Stomach (tissue), 8 donors: ENCODE measurements at regions not wholly inside any gene's neighbourhood (a gene's known extent, or its start where the extent isn't known, plus 50 kb on each side); places are given as distances from the start of the nearest gene placed in this dataset.
"Not testable (repeated sequence)": the region's sequence is repeated elsewhere in the genome, so short reads cannot be mapped to it uniquely, and the experiment has no call there.

Experiments
- DNase-seq, 2 donors: peaks; one replicate each; pipeline versions ENCODE4 v3.0.0 to v3.0.0-alpha.2; 2013 to 2019
- H3K27ac ChIP-seq, 5 donors: fragments of 200-600 bp in 4 of 5; sonication (generic) in 4 of 5; one replicate each; pipeline ENCODE4 v1.5.1; 2013 to 2019; ENCODE audit warnings: mild to moderate bottlenecking in 1 of 5, moderate library complexity in 1 of 5
- H3K27me3 ChIP-seq, 3 donors: fragments of 200-600 bp; sonication (generic); one replicate each; pipeline ENCODE4 v1.5.1; 2017 to 2019; ENCODE audit warnings: mixed run types in 1 of 3
- H3K36me3 ChIP-seq, 4 donors: fragments of 200-600 bp; sonication (generic); 1 replicate in 3 of 4; 2 replicates in 1 of 4; pipeline ENCODE4 v1.5.1; 2016 to 2019
- H3K4me1 ChIP-seq, 4 donors: fragments of 200-600 bp; sonication (generic); one replicate each; pipeline ENCODE4 v1.5.1; 2016 to 2019
- H3K4me3 ChIP-seq, 4 donors: fragments of 200-600 bp; sonication (generic) in 3 of 4; one replicate each; pipeline ENCODE4 v1.5.1; 2016 to 2019; ENCODE audit warnings: mild to moderate bottlenecking in 1 of 4
- H3K9me3 ChIP-seq, 4 donors: fragments of 200-600 bp; sonication (generic); one replicate each; pipeline ENCODE4 v1.5.1; 2016 to 2019
- CTCF ChIP-seq, 7 experiments: fragments of 450-650 bp in 4 of 7; fragments of 200-600 bp in 3 of 7; sonication (generic) in 3 of 7; IDR thresholded peaks; one replicate each; pipeline ENCODE4 v1.5.1; 2016 to 2019; ENCODE audit warnings: antibody characterized with exemption in 7 of 7, control low read depth in 2 of 7, mild to moderate bottlenecking in 1 of 7
- EP300 ChIP-seq: sonication (generic); formaldehyde crosslinking; IDR thresholded peaks from one replicate; pipeline ENCODE4 v1.6.1; 2017; ENCODE audit warnings: antibody characterized with exemption
- POLR2A ChIP-seq, 4 donors: fragments of 450-650 bp; IDR thresholded peaks; one replicate each; pipeline ENCODE4 v1.6.1; 2016; ENCODE audit warnings: antibody characterized with exemption in 4 of 4, control low read depth in 2 of 4, mild to moderate bottlenecking in 1 of 4, moderate library complexity in 1 of 4
- POLR2AphosphoS5 ChIP-seq, 3 donors: sonication (generic); formaldehyde crosslinking; IDR thresholded peaks; one replicate each; pipeline ENCODE4 v1.6.1; 2016; ENCODE audit warnings: antibody characterized with exemption in 3 of 3
- WGBS, 5 donors: extraction: QIAGEN DNeasy Blood & Tissue Kit in 3 of 5; methylation state at CpG; one replicate each; pipeline versions ENCODE4 v1.1.5 to v1.1.7; 2013 to 2018; 5-methylcytosine and 5-hydroxymethylcytosine counted together
- intact Hi-C: fragments of 100-400 bp; cut with DNase I; formaldehyde crosslinking; loops from one replicate; pipeline ENCODE4 v1.15.1; 2023; ENCODE audit warnings: low total_unique reads
- donor health status: healthy with polysubstance abuse.
- donor health status: Bipolar disorder and iron deficiency.
- donor health status: healthy.

DNA sequence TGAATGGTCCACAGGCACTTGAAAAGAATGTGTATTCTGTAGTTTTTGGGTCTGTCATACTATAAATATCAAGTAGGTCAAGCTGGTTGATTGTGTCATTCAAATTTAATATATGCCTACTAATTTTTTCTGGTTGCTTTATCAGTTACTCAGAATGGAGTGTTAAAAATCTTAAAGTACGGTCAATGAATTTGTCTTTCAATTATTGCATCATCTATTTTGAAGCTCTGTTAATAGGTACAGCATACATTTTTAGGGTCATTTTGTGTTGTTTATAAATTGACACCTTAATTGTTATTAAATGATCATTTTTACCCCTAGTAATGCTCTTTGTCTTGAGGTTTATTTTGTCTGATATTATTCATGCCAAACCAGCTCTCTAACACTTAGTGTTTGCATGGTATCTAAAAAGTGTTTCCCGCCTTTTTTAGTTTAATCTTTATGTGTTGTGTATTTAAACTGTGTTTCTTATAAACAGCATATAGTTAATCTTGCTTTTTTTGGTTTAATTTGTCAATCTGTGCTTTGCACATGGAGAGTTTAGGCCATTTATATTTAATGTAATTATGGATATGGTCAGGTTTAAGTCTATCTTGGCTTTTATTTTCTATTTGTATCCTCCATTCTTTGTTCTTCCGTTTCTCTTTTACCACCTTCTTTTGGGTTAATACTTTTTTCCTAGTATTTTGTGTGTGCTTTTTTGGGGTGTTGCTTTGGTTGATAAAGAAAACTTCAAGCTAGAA, 204.9 kb upstream of the EEF2KMT start:
- WGBS, 5 donors = 61 to 91% (median 84%) methylated on average over 3 of the region's 3 CpGs
- no peaks in the 10 kb centered on the region for H3K36me3 ChIP-seq
- intact Hi-C loops = no loop called here

GRCh38 chr16:5298202-5298601, 200.6 kb upstream of the EEF2KMT start:
- no peak overlapping the region for H3K4me3 ChIP-seq
- 40 to 91% (median 85%) methylated on average over 2 to 3 of the region's 3 CpGs for WGBS, 5 donors
- H3K27me3 ChIP-seq = peaks cover 0 to 4% (median 0%) of the 10 kb centered on the region in 3 donors
- intact Hi-C loops = no loop called here
- no peak for TF ChIP-seq POLR2AphosphoS5 (IDR thresholded peaks at IDR 0.05)
- no peak for TF ChIP-seq CTCF (IDR thresholded peaks at IDR 0.05)
- H3K27ac ChIP-seq = no peak overlapping the region
- H3K4me1 ChIP-seq = no peaks in the 10 kb centered on the region
- H3K36me3 ChIP-seq = no peaks in the 10 kb centered on the region
- DNase-seq = no peak
- H3K9me3 ChIP-seq = peaks cover 0 to 24% (median 15%) of the 10 kb centered on the region in 4 donors

More for the DNA sequence above, 204.9 kb upstream of the EEF2KMT start:
- Histone ChIP-seq H3K27me3 (no peaks in the 10 kb centered on the region), H3K4me1 (no peaks in the 10 kb centered on the region), H3K9me3 (peaks cover 0 to 36% (median 25%) of the 10 kb centered on the region in 4 donors), H3K27ac (no peak overlapping the region), H3K4me3 (no peak overlapping the region)
- no peak for DNase-seq
- TF ChIP-seq POLR2A (IDR thresholded peaks at IDR 0.05) (no peak), EP300 (no peak), POLR2AphosphoS5 (IDR thresholded peaks at IDR 0.05) (no peak), CTCF (IDR thresholded peaks at IDR 0.05) (no peak)

DNA sequence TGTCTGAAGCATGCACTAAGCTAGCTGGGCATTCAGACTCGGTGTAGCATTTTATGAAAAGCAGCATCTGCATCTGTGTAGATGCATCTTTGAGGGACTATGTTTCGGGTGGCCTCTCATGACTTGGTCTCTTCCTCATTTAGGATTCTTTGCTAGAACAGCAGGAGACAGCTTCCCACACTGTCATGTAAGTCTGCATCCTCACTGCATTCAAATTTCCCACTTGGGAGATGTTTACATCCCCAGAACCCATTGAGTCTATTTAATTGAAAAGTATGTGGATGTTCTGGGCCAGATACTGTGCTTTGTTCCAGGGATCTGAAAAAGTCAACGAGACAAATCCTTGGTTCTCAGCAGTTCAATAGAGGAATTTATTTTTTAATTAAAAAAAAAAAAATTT, 198.6 kb upstream of the EEF2KMT start:
- Histone ChIP-seq H3K4me3 (no peak overlapping the region), H3K36me3 (no peaks in the 10 kb centered on the region), H3K27me3 (peaks cover 0 to 4% (median 0%) of the 10 kb centered on the region in 3 donors), H3K9me3 (peaks cover 0 to 4% (median 1%) of the 10 kb centered on the region in 4 donors), H3K27ac (no peak overlapping the region), H3K4me1 (no peaks in the 10 kb centered on the region)
- WGBS, 5 donors = 54 to 70% (median 61%) methylated on average over 3 of the region's 3 CpGs
- DNase-seq = no peak
- intact Hi-C loops = no loop called here
- TF ChIP-seq EP300 (no peak), POLR2AphosphoS5 (IDR thresholded peaks at IDR 0.05) (no peak), POLR2A (IDR thresholded peaks at IDR 0.05) (no peak), CTCF (IDR thresholded peaks at IDR 0.05) (no peak)

DNA sequence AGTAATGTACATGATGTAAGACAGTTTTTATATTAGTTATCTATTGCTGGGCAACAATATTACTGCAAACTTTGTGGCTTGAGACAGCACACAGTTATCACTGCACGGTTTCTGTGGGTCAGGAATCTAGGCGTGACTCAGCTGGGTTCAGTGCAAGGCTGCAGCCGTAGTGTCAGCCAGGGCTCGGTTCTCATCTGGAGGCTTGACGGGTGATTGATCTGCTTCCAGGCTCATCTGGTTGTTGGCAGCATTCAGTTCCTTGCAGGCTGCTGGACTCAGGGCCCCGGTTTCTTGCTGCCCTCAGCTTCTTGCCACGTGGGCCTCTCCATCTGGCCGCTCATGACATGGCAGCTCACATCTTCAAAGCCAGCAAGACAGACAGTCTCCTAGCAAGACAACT, 197.7 kb upstream of the EEF2KMT start:
- H3K9me3 ChIP-seq, H3K36me3 ChIP-seq, H3K4me3 ChIP-seq, DNase-seq, H3K4me1 ChIP-seq, H3K27ac ChIP-seq, intact Hi-C loops, H3K27me3 ChIP-seq: not testable (repeated sequence)
- 43 to 60% (median 53%) methylated on average over 8 of the region's 8 CpGs for WGBS, 5 donors

DNA sequence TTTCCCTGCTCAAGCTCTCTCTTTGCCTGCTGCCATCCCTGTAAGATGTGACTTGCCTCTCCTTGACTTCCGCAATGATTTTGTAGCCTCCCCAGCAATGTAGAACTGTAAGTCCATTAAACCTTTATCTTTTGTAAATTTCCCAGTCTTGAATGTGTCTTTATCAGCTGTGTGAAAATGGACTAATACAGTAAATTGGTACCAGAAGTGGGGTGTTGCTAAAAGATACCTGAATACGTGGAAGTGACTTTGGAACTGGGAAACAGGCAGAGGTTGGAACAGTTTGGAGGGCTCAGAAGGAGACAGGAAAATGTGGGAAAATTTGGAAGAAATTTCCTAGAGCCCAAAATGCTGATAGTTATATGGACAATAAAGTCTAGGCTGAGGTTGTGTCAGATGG, 184.6 kb upstream of the EEF2KMT start:
- H3K27me3 ChIP-seq, H3K4me1 ChIP-seq, DNase-seq, H3K27ac ChIP-seq, intact Hi-C loops, H3K4me3 ChIP-seq, H3K36me3 ChIP-seq: not testable (repeated sequence)
- H3K9me3 ChIP-seq = peaks cover 0 to 37% (median 29%) of the 10 kb centered on the region in 4 donors
- WGBS, 5 donors = 86 to 94% (median 92%) methylated on average over 2 of the region's 2 CpGs
